Right lung (tissue), 2 donors: ENCODE measurements at regions not wholly inside any gene's neighbourhood (a gene's known extent, or its start where the extent isn't known, plus 50 kb on each side); places are given as distances from the start of the nearest gene placed in this dataset.
"Not testable (repeated sequence)": the region's sequence is repeated elsewhere in the genome, so short reads cannot be mapped to it uniquely, and the experiment has no call there.

Source experiments
- DNase-seq, 2 donors: peaks; one replicate each; pipeline ENCODE4 v3.0.0-alpha.2; 2013

DNA sequence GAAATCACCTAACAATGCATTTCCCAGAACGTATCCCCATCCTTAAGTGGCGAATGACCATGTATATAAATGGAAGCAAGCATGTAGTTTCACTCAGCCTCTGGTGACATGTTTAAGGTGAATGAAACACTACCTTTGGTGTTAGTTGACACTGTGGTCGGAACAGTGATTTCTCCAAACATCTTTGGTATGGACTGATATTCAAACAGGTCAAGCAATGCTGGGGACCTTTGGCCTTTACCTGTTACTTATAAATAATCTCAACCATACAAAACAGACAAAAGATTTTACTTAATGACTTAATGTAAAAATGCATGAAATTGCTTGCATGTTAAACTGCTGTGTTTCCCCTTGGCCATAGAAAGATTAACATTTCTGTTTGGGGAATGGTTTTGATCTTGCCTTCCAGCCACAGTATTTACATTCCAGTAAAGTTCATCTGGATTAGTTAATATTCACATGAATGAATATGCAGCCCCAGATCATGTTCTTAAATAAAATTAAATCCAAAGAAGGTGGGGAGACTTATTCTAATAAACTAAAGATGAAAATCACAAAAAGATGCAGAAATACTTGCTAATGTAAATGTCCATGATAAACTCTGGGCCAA, 74.4 kb upstream of the HES1 start:
- DNase-seq: no peak

DNA sequence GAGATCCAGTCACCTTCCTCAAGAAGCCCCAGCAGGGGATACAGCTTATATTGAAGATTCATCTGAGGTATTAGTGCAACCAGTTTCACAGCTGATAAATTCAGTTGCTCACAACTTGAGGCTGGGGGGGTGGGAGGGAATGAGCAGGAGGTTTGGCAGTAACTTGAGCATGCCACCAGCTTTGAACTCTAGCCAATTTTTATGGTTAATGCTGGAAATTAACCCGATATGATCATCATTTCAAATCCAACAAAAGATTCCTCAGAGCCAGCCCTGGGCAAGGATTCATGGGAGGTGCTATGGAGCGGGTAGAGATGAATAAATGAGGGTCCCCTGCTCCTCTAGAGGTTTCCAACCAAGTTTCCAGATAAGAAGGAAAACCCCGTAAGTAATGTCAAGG, 73.1 kb upstream of the HES1 start:
- no peak for DNase-seq

DNA sequence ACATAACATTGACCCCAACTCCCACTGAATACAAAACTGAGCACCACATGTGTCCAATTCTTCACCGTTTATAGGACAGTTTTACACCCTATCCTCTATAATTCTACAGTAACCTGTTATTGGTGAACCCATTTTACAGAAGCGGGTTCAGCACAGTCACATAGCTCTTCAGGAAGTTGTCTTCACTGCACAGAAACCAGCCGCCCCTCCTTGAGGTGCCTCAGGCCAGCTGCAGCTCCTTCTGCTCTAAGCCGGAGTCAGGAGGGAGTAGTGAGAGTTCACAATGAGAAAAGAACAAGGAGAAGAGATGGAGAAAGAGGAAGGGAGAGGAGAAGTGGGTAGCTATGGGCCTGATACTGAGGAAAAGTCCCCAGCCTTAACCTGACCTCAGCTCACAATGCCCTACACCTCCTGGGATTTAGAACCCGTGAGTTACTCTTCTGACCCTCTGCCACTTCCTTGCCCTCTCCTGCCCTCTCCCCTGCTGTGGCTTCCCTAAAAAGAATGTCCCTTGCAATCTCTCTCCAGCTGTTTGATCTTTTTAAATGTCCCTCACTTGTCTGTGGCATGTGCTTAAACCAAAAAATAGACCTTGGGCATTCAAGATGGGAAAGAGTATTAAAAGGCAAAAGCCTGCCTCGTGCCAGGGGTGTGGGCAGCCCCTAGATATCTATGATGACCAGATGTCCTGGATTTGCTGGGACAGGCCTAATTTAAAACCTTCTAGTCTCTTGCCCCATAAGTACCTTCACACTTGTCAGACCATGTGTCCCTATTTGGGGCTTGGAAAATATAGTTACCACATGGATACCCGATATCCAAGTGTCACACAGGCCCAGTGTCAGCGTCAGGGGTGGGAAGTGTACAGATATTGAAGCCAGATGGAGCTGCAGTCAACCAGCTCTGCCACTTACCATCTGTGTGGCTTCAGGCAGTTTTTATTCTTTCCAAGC, 71.3 kb upstream of the HES1 start:
- DNase-seq: no peak

DNA sequence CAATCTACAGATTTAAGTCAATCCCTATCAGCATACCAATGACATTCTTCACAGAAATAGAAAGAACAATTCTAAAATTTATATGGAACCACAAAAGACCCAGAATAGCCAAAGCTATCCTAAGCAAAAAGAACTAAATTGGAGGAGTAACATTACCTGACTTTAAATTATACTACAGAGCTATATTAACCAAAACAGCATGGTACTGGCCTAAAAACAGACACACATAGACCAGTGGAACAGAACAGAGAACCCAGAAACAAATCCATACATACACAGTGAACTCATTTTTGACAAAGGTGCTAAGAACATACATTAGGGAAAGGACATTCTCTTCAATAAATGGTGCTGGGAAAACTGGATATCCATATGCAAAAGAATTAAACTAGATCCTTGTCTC, 68.6 kb upstream of the HES1 start:
- DNase-seq: not testable (repeated sequence)

DNA sequence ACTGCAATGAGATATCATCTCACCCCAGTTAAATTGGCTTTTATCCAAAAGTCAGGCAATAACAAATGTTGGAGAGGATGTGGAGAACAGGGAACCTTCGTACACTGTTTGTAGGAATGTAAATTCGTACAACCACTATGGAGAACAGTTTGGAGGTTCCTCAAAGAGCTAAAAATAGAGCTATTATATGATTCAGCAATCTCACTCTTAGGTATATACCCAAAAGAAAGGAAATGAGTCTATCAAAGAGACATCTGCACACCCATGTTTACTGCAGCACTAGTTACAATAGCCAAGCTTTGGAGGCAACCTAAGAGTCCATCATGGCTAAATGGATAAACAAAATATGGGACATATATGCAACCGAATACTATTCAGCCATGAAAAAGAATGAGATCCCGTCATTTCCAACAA, 68.0 kb upstream of the HES1 start:
- no peak for DNase-seq

DNA sequence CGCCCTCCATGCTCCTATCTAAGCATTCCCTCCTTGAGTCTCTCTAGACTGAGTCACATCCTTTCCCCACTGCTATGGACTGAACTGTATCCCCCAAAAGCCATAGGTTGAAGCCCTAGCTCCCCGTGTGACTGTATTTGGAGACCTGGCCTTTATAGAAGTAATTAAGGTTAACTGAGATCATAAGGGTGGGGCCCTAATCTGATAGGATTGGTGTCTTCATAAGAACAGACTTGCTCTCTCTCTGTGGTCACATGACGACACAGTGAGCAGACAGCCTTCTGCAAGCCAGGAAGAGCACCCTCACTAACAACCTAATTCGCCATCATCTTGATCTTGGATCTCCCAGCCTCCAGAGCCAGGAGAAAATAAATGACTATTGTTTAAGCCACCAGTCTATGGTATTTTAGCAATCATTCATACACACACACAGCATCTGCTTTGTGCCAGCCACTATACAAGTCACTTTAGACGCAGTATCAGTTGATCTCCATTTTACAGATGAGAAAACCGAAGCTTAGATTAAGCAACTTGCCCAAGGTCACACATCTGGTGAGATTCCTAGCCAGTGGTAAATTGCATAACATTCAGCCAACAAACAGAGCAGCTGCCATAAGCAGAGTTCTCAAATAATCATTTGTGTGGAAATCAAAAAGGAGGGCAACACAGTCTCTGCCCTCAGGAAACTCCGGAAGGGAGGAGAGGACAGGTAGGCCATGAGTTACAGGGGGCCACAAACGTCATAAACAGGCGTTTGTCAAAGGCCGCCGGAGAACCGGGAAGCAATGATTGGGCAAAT, 66.3 kb upstream of the HES1 start:
- DNase-seq: no peak

DNA sequence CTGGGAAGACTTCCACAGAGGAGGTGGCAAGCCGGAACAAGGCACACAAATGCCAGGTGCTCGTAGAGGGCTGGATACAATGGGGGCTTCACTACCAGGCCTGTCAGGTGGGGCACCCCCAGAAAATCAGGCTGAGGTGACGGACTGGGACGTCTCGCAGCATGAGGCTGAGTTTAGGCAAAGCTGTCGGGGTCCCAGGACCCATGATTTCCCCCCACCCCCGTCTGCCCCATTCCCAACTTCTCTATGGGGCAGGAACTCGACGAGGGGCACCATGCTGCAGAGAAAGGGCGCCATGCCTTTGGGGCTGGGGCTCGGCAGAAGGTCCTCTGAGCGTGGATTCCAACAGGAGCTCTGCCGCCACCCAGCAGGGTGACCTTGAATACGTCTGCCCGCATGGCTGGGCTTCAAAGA, 65.7 kb upstream of the HES1 start:
- DNase-seq: no peak

DNA sequence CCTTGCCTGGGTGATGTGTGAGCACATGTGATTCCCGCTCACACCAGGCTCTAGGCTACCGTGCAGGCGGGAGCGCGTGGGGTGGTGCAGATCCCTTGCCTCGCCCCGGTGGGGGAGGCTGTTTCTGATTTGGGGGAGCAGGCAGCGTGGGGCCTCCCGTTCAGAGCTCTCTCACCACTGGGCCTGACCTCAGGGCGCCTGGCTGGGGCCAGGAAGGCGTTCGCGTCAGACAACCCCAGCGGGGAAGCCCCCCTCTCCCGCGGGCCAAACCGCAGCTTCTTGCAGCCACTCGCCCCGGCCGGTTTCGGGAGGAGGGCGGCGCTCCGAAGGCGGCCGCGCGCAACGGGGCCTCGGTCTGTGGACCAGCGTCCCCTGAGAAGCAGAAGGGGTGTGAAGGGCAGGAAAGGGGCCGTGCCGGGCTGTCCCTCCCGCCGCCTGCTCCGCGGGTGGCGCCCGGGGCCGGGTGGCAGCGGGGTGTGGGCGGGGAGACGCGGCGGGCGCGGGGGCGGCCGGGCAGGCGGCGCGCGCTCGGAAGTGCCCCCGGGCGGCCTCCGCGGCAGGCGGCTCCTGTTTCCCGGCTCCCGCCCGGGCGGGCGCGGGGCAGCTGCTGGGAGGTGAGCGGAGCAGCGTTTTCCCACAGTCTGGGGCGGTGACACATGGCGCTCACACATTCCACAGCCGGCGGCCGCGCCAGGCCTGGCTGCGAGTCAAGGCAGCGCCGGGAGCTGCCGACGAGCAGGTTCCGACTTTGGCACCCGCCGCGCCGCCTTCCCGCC, 65.1 kb upstream of the HES1 start:
- peak; percentile 82 to 88 for DNase-seq

DNA sequence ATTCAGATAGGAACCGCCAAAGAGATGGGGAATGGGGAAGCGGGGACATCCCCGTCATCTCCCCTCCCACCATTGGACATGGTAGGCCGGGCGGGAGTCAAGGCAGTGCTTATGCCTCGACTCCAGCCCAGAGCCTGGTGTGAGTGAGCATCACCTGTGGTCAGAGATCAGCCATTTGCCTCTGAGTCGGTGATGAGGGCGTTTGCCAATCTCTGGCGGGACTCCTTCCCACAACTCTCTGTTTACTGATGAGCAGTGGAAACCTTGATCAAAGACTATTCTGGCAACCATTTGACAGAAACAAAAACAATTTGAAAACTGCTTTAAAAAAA, 63.9 kb upstream of the HES1 start:
- DNase-seq: no peak

DNA sequence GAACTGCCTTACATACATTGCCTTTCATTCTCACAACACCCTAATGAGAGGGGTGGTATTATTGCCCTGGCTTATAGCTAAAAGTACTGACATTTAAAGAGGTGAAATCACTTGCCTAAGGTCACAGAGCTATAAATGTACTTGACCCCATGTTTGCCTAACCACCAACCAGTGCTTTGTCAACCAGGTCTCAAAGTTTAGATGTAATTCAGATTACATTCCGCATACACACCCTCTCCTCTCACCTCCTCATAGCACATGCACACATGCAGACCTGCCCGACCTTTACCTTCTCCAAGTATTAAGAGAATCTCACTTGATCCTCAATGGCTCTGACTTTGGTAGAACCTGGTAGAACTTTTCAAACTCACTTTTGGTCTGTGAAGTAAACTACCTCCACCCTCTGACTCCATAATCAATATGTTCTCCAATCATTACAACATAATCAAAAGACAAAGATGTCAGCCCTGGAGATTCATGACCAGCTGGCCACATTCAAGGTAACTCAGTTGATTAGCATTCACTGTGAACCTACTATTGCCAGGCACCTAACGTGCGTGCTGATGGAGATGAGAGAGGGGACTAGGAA, 63.2 kb upstream of the HES1 start:
- no peak for DNase-seq

DNA sequence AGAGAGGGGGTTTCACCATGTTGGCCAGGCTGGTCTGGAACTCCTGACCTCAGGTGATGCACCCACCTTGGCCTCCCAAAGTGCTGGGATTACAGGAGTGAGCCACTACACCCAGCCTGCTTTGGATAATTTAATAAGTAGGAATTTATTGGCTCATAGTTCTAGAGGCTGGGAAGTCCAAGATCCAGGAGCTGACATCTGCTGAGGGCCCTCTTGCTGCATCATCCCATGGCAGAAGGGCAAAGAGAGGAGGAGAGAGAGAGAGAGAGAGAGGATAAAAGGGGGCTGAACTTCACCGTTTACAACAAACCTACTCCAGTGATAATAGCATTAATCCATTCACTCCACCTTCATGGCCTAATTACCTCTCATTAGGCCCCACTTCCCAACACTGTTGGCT, 62.0 kb upstream of the HES1 start:
- no peak for DNase-seq

DNA sequence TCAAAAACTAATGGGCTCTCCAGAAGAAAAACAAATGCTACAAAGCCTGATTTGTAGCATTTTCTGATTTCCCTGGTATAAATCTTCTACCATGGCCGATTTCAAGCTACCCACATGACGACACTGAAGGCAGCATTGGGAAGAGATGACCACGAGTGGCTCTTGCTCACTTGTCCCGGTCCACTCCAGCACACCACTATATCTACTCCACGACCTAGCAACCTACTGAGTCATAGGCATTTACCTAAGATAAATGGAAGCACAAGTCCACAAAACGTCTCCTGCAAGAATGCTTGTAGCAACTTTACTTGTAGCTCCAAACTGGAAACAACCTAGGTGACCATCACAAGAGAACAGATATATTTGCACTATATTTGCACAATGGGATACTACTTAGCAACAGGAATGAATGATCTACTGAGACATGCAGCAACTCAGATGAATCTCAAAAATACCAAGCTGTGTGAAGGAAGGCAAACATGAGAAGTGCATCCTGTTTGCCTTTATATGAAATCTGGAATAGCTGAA, 60.8 kb upstream of the HES1 start:
- DNase-seq: no peak

DNA sequence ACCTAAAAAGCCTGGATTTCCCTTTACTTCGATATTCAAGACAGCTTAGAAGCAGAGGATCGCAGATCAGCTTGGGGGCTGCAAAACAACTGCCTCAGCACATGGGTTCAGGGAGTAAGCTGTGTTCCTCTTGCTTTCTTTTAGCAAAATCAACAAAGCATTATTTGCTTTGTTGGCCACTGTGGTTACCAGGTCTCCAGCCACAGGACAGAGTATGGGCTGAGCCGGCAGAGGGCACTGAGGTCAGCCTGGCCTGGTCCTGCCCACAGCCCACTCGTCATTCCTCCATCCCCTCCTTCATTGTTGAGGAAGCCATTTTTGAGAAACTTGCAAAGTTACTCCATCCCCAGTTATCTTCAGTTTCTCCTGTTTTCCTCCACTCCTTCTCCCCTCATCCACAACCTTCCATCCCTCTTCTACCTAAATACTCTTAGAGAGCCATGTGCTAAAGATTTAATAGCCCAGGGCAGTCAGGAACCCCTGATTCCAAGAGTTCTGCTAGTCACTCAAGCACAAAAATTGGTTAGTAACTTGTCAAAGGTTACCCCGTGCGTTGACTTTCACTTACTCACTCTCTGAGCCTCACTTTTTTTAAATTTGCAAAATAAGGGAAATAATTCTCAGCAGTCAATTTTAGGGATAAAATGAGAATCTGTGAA, 60.0 kb upstream of the HES1 start:
- no peak for DNase-seq

DNA sequence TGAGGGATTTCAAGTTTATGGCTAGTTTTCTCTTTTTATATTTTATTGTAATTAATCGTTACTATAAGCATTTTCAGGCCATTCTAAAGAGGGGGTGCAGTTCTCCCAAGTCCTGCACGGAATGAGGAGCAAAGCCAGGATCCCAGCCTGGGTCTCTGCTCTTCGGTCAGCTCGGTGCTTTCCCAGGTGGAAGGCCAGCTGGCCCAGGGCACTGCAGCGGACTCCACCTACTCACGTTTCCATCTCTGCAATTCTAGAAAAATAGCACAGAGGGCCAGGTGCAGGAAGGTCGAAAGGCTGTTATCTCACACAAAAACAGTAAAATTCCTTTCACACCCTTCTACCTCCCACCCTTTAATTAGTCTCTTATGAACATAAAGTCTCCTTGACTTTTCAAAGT, 59.5 kb upstream of the HES1 start:
- DNase-seq: no peak

DNA sequence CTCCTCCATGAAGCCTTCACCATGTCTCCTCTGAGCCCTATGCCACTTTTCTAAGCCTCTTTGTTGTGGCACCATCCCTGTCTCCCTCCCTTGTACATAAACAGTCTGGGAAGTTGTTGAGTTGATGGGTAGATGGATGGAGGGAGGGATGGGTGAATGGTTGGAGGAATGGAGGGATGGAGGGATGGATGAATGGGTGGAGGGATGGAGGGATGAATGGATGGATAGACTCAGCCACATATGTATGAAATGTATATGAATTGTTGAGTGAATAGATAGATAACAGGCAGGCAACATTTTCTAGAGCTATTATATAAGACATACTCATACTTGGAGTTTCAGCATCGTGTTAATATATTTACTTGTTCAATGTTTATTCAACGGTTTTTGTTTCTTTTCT, 58.3 kb upstream of the HES1 start:
- DNase-seq: no peak

DNA sequence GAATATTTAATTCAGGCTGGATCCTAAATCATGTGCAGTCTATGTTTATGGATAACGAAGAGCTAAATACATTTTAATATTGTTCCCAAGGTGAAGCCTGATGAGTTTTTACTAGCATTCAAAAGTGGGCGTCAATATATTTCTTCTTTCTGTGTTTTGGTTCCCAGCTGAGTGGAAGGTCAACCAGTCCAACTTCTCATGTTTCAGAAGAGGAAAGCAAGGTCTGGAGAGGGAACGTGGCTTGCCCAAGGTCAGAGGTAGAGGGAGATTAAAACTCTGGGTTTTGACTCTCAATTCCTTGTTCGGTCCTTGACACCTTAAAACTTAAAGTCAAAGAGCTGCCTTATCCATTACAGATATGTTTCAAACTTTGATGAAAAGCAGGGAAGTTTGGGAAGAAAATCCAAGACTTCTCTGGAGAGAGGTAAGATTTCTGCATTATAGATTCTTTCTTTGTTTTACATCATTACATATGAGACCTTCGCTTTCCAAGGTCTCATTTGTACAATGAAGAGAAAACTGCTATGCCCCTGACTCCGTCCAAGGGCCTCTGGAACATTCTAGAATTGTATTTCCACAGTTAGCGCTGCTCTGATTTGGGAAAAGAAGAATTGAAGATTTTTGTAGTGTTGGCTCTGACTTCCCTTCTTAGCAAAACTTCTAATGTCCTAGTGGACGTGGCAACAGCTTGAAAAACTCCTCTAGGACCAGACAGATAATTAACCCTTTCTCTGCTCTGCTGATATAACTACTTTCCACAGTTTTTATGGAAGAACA, 57.7 kb upstream of the HES1 start:
- DNase-seq: no peak

DNA sequence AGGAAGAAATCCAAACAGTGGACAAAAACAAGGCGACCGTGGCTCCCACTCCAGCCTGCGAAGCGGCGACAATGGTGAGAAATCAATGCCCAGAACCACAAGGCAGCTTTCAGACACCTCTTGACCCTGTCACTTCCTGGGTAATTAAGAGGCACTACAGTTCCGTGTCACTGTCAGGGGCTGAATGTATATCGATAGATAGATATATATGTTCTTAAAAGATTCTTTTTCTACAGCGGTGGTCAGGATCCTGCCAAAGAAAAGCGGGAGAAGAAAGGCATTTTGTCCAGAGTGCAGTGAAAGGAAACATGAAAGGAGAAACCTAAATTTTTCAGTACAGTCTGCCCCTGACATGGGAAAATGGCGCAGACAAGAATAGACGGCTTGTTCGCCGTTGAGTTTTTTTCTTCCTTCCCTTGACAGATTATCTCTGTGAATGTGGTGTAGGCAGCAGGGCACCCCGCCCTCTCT, 56.2 kb upstream of the HES1 start:
- DNase-seq: no peak

DNA sequence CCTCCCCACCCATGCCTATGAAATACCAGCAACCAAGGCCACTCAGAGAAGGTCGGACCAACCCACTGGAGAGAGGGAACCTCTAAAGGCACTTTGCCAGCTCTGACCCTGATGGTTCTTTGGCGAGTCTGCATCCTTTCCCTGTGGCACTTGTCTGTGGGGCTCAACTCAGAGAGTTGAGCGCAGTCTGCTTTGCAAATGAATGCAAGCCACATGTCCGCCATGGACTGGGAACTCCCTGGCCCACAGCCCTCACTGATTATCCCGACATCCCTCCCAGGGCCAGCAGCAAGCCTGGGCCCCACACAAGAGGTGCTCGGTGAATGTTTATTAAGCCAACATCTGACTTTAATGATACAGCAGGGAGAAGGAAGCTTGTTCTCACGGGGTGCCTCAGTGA, 55.5 kb upstream of the HES1 start:
- no peak for DNase-seq

DNA sequence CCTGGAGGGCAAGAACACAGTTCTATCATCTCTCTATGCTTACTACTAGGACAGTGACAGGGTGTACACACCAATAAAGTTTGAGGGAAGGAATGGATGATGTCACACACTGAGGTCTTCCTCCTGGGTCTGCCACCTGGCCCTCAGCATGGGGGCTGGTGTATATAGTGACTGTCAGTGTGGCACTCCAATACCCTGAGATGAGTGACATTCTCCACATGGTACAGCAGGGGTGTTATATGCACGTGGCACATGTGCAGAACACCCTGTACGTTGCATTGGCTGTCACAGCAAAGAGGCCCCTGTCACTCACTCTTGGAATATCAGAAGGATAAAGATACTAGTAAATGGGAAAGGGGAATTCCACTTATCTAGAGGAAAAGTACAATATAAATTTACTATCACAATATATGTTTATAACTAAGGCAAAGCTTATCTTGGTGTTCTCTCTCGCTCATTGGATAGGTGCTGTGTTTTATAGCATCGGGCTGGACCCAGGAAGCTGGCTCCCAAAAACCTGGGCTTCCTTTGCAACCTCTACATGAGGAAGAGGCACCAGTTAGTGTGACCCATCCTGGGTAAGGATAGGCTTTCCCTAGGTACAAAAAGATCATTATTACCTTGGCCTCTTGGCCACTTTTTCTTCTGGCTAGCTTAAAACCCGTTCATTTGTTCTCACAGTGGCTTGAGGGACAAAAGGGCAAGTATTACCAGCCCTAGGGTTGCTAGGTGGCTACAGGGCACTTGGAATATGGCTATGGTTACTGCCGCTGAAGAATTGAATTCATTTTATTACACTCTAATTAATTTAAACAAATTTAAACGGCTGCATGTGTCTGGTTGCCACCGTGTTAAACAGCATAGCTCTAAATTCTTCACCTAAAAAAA, 54.8 kb upstream of the HES1 start:
- DNase-seq: no peak
